ENCODE measurements at regions not wholly inside any gene's neighbourhood (a gene's known extent, or its start where the extent isn't known, plus 50 kb on each side); places are given as distances from the start of the nearest gene placed in this dataset.
"Not testable (repeated sequence)": the region's sequence is repeated elsewhere in the genome, so short reads cannot be mapped to it uniquely, and the experiment has no call there.

DNA sequence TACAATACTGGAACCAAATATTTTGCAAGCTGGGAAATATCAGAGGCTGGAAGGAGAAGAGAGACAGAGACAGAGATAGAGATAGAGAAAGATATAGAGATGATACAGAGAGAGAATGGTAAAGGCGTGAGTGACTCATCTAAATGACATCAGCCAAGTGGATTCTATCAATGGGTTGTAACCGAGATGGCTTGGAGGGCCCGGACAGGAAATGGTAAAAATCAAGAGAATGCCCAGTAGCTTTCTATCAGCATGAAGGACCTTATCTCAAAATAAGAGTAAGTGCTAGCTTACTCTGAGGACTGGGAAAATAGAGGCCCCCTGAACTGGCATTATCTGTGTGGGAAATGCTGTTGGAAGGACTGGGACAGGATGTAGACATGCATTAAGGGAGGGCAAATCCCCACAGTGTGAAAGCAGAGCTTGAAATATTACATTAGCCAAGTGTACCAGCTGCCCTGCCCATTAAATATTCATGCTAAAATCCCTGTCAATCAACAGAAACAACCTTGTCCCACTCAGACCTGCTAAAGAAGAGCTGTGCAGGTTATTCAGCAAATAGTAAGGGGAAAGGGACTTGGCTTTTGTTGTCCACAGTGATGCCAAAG lies 76.6 kb upstream of the ZNF644 start:
- DNase-seq, result no peak
- ATAC-seq, result no peak

DNA sequence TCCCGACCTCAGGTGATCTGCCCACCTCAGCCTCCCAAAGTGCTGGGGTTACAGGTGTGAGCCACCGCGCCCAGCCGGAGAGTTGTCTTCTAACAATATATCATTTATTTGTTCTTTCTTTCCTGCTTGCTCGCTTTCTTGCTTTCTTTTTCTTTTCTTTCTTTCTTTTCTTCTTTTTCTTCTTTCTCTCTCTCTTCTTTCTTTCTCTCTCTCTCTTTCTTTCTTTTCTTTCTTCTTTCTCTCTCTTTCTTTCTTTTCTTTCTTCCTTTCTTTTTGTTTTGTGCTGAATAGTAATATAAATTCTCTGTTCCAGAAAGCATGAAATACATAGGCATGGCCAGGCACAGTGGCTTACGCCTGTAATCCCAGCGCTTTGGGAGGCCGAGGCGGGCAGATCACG lies 73.5 kb upstream of the ZNF644 start:
- not testable (repeated sequence) for DNase-seq, ATAC-seq

DNA sequence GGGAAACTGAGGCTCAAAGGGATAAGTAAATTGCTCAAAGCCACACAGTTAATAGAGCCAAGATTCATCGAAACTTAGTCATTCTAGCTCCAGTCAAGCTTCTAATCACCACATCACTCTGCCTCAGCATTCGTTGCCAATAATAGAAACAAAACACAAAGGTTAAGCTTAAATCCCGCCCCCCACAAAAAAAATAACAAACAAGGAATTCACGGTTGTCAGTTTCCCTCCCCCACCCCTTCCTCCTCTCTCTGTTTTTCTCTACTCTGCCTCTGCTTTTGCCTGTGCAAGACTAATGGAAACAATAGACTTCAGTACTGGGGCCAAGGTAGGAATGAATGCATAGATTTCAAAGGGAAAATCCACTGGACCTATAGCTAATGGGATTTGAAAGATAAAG lies 70.7 kb upstream of the ZNF644 start:
- ATAC-seq (no peak), DNase-seq (no peak)

DNA sequence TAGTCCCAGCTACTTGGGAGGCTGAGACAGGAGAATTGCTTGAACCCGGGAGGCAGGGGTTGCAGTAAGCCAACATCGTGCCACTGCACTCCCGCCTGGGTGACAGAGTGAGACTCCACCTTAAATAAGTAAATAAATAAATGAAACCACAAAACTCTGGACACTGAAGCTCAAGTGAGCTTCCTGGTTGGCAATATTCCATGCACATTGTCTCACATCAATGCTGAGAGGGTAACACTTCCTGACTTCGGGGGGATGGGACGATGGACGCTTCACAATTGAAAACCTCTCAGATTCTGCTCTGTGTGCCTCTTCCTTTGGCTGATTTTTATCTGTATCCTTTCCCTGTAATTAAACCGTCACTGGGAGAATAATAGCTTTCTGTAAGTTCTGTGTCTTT lies 70.0 kb upstream of the ZNF644 start:
- DNase-seq (no peak), ATAC-seq (no peak)

DNA sequence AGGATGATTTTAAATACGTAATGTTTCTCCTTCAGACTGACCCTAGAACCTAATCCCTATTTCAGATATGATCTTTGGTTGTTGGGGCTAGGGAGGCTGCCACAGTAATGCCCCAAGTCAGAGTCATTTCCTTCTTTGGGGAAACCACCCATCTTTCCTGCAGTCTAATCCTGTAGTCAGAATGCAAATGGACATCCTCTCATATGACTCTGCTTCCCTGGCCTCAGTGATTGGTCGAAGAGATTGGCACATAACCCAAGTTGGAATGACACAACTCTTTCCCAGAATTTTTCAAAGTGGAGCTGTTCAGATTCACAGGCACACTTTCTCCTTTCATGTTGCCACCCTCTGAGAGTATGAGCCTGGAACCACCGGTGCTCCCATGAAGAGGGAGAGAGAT lies 58.8 kb upstream of the ZNF644 start:
- DNase-seq, result no peak
- no peak for ATAC-seq

DNA sequence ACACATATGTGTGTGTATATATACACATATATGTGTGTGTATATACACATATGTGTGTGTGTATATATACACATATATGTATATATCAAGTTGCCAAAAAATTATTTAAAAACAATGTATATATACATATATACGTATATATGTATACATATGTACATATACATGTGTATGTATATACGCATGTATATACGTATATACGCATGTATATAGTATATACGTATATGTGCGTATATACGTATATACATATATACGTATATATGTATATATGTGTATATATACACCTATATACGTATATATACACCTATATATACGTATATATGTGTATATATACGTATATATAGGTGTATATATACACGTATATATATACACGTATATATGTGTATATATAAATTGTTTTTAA lies 57.0 kb upstream of the ZNF644 start:
- DNase-seq (no peak), ATAC-seq (no peak)

DNA sequence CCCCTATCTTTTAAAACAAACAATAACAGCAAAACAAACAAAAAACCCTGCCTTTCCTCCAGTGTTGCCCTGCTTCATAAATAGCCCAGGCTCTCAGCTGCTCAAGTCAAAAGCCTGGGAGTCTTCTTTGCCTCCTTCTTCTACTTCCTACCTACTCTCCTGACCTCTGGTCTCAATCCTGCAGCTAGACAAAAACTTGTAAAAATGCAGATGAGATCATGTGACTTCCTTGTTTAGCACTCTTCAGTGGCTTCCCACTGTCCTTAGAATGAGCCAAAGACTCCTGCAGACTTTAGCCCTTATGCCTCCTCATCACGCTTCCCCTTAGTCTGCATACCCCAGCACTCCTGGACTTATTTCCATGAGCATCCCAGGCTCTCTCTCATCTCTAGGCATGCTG lies 55.0 kb upstream of the ZNF644 start:
- ATAC-seq (no peak), DNase-seq (no peak)

DNA sequence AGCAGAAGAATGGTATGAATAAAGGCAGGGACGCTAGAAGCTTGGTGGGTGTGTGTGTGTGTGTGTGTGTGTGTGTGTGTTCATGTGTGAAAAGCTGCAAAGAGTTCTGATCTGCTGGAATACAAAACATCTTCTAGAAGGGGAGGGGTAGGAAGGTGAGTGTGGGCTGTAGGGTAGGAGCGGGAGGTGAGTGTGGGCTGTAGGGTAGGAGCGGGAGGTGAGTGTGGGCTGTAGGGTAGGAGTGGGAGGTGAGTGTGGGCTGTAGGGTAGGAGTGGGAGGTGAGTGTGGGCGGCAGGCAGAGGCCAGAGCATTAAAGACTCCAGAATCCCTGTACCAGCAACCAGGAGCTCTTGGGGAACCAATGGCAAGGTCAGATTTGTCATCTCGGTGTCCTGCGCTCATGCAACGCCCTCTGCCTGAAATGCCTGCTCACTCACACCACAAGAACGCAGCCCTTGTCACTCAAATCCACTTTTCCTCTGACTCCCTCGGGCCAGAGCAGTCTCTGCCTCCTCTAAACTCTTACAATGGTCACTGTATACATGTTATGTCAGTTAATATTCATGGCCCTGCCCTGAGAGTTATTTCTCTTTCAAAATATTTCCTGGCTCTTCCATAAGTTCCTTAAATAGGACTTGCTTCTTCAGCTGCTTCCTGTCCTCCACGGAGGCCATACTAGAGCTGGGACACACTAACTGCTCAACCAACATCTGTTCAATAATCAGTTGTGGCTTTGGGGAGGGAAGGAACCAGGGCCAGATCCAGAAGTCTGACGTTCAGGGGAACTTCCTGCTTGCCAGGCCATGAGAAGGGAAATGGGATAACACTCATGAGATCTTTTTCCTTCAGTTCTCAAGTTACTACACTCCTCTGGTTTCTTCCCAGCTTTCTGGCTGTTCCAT lies 53.6 kb upstream of the ZNF644 start:
- ATAC-seq (no peak), DNase-seq (no peak)

DNA sequence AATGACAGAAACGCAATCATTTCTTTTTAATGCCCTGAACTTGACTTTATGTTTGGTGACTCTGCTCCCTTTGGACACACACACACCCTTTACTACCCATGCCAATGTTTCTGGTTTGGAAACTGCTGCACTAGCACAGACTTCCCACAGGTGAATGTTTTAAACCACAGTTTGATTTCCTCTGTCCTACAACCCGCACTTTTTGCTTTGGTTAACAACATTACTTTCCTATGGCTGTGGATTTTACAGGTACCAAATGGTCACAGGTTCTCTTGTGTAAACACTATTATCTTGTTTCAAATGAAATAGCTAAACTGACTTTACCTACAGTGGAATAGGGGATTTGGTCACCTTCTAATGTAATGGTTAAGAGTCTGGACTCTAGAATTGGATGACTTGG lies 51.5 kb upstream of the ZNF644 start:
- ATAC-seq, result no peak
- no peak for DNase-seq

DNA sequence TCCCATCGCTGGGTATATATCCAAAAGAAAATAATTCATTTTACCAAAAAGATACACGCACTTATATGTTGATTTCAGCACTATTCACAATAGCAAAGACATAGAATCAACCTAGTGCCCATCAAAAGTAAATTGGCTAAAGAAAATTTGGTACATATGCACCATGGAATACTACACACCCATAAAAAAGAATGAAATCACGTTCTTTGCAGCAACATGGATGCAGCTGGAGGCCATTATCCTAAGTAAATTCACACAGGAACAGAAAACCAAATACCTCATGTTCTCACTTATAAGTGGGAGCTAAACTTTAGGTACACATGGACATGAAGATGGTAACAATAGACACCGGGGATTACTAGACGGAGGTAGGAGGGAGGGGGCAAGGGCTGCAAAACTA lies 50.0 kb upstream of the ZNF644 start:
- DNase-seq (no peak), ATAC-seq (no peak)
